Stimulated activated naive B cell treated with anti-CD40 and anti-IgM and Interleukin-4, amounts not matched to agents 10 μg/mL and 1 μg/mL and 100 μg/mL, for 72 hours (primary cell): ENCODE measurements at regions not wholly inside any gene's neighbourhood (a gene's known extent, or its start where the extent isn't known, plus 50 kb on each side); places are given as distances from the start of the nearest gene placed in this dataset.

ENCODE experiments used
- ATAC-seq, 2 donors: fragments of 150-1000 bp; cut with Tn5 transposase; replicated peaks; 2 replicates each; pipeline ENCODE4 v1.10.0; 2021; ENCODE audit warnings: moderate library complexity in 1 of 2
- DNase-seq: peaks from one replicate; pipeline ENCODE4 v3.0.0; 2021
- H3K27ac Mint-ChIP-seq: one replicate; pipeline ENCODE4 v1.8.0; 2022; ENCODE audit warnings: mild to moderate bottlenecking, mixed read lengths
- H3K27me3 Mint-ChIP-seq, 2 donors: one replicate each; pipeline ENCODE4 v1.8.0; 2022; ENCODE audit warnings: mixed read lengths in 2 of 2
- H3K36me3 Mint-ChIP-seq, 2 donors: one replicate each; pipeline ENCODE4 v1.8.0; 2022; ENCODE audit warnings: mixed read lengths in 2 of 2, mild to moderate bottlenecking in 1 of 2
- H3K4me1 Mint-ChIP-seq, 2 donors: one replicate each; pipeline ENCODE4 v1.8.0; 2022; ENCODE audit warnings: mixed read lengths in 2 of 2, mild to moderate bottlenecking in 1 of 2
- H3K4me3 Mint-ChIP-seq, 2 donors: one replicate each; pipeline ENCODE4 v1.8.0; 2022; ENCODE audit warnings: mild to moderate bottlenecking in 2 of 2, mixed read lengths in 2 of 2, moderate library complexity in 1 of 2
- H3K9me3 Mint-ChIP-seq, 2 donors: one replicate each; pipeline ENCODE4 v1.8.0; 2022; ENCODE audit warnings: mixed read lengths in 2 of 2, mild to moderate bottlenecking in 1 of 2

DNA sequence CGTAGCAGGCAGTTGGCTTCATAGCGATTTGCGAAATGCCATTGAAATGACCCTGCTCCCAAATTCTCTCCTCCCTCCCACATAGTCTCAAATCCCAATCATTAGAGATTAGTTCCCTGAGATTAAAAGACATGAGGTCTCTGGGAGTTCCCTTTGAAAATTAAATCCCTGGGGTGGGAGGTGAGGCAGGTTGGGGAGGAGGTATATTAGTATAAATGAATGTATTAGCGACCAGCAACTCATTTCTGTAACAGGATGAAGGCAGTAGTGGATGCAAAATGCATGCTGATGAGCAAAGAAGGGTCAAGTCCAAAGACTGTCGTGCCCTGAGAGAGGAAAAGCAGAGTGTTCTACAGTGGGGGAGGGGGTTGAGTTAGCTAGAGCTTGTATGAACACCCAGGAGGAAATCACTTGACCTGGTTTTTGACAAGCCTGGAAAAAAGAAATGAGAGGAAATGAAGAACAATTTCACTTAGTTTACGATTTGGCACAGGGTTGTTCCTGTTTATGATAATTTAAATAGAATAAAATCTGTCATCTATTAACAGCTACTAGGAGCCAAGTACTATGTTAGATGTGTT, 79.6 kb upstream of the MTPN start:
- Mint-ChIP-seq H3K27ac (no peak overlapping the region), H3K9me3 (no peaks in the 10 kb centered on the region), H3K4me1 (no peaks in the 10 kb centered on the region), H3K36me3 (no peaks in the 10 kb centered on the region), H3K4me3 (no peak overlapping the region), H3K27me3 (peaks cover 0 to under 1% of the 10 kb centered on the region in 2 donors)
- no peak for ATAC-seq
- DNase-seq, result no peak

DNA sequence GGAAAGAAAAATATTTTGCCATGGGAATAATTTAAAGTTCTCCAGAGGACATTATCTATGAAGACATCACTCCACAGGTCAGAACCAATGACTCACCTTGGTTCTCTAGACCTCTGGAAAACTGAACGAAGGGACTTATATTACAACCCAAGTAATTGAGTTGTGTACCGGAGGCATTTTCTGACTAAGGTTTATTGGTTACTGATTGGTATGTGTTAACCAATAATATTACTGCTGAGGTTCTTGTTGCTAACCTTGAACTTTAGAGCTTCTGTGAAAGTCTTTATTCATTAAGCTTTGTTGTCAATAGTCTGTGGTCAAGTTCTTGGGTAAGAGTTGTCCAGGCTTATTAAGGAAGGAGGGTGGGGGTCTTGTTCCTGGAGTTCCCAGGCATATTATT, 78.1 kb upstream of the MTPN start:
- H3K4me3 Mint-ChIP-seq, result no peak overlapping the region
- DNase-seq (no peak), ATAC-seq (no peak)
- no peaks in the 10 kb centered on the region for H3K9me3 Mint-ChIP-seq
- no peaks in the 10 kb centered on the region for H3K27me3 Mint-ChIP-seq
- H3K36me3 Mint-ChIP-seq, result no peaks in the 10 kb centered on the region
- H3K4me1 Mint-ChIP-seq, result no peaks in the 10 kb centered on the region
- no peak overlapping the region for H3K27ac Mint-ChIP-seq

DNA sequence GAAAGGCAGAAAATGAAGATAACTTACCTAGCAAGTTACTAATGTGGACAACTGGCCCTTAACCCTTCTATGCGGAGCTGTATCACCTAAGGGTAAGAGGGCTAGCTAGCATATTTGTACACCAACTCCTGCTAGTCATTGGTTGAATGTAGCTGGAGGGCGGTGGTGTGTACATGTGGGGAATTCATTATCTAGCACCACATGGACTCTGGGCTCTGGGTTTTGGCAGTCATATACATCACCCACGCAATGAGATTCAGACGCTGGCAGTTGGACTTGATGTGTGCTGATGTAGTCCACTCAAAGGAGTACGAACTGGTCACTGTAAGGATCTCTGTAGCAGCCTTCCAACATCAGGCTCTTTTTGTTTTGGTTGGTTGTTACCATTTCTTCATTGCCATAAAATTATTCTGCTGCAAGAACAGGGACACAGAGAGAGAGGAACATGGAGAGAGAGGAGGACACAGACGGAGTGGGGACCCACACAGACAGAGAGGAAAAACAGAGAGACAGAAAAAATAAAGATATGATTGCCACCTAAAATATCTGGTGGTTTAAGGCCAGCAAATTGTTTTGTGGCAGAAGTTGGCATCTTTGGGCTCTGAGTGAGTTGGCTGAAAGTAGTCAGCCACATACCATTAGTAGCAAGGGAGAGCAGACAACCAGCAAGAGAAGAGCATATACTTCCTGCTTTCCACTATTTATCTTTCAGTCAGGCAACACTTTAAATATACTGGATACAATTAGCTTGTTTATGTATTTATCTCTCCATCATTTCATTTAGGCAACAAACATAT, 76.7 kb upstream of the MTPN start:
- Mint-ChIP-seq H3K36me3 (peaks cover 4 to 7% of the 10 kb centered on the region in 2 donors), H3K27me3 (no peaks in the 10 kb centered on the region), H3K4me3 (no peak overlapping the region), H3K9me3 (peaks cover 0 to 2% of the 10 kb centered on the region in 2 donors), H3K4me1 (no peaks in the 10 kb centered on the region), H3K27ac (no peak overlapping the region)
- DNase-seq (no peak), ATAC-seq (no peak)

DNA sequence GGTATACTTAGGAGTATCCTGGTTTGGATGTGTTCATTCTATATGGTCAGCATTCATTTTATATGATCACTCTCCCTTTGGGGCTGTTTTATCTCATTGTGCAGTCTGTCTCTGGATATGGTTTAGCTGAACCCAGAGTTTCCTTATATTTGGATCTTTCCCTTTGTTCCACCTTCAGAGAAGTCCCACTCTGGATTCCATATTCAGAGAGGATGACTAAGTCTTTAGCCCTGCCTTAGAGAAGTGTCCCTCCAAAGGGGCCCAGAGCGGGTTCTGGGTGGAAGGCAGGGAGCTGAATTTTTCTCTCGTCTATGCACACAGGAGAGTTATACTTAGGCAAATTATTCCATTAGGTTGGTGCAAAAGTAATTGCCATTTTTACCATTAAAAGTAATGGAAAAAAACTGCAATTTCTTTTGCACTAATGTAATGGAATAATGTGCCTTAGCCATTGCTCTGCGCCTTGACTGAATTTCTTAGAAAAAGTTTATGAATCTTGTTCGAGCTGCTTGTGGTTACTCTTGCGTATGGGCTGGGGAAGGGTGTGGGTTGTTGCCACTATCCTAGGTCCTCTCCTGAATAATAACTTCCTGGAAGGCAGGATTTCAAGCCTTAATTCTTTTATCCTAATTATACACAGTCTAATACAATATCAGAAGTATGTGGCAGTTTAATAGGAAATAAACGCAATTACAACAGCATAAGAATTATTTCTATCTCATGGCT, 74.2 kb upstream of the MTPN start:
- peaks cover 3 to 4% of the 10 kb centered on the region in 2 donors for H3K9me3 Mint-ChIP-seq

DNA sequence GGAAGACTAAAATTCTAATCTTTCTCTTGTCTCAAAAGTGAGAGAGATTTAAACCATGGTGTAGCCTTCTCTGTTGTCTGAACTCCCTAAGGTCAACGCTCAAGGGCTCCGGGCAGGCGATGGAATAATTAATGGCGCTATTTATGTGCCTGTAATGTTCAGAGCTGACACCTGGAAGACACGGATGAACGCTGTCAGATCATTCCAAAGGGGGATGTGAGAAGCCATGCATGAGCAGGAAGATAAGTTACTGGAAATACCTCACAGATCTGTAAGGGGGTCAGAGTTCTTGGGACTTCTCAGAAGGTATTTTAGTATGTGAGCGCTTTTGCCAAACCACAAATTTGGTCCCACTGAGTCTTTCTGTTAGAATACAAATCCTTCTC, 73.3 kb upstream of the MTPN start:
- no peak overlapping the region for H3K27ac Mint-ChIP-seq

More for the DNA sequence above, 74.2 kb upstream of the MTPN start:
- no peaks in the 10 kb centered on the region for H3K4me1 Mint-ChIP-seq
- no peak overlapping the region for H3K4me3 Mint-ChIP-seq
- ATAC-seq (no peak), DNase-seq (no peak)
- H3K36me3 Mint-ChIP-seq, result peaks cover 9 to 12% of the 10 kb centered on the region in 2 donors
- H3K27me3 Mint-ChIP-seq, result no peaks in the 10 kb centered on the region
- no peak overlapping the region for H3K27ac Mint-ChIP-seq

DNA sequence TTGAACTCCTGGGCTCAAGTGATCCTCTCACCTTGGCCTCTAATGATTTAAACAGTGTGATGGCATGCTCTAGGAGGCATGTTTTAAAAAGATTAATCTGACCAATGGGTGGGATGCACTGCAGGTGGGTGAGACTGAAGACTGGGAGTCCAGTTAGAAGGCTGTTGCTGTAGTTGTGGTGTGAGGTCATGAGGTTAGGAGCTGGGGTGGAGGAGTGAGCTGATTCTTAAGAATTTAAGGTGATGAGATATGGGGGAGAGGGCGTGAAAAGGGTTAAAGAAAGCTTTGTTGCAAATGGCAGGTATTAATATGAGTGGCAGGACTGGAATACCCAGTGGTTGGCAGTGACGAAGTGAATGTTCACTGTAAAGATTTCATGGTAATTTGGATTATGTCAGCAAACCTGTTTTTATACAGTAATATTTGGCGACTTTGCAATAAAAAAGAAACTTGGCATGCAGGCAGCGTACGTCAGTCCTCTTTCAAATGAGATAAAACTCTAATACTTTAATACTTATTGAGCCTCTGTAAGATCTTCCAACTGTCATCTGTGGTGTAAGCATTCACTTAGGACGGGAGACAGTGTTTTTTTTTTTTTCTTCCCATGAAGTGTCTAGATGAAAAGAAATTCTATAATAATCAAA, 72.8 kb upstream of the MTPN start:
- Mint-ChIP-seq H3K9me3 (peaks cover 3 to 11% of the 10 kb centered on the region in 2 donors), H3K4me3 (no peak overlapping the region), H3K27ac (no peak overlapping the region), H3K27me3 (peaks cover 4 to 7% of the 10 kb centered on the region in 2 donors), H3K4me1 (no peaks in the 10 kb centered on the region), H3K36me3 (peaks cover 12 to 13% of the 10 kb centered on the region in 2 donors)
- no peak for ATAC-seq
- no peak for DNase-seq

More for the DNA sequence above, 73.3 kb upstream of the MTPN start:
- no peak overlapping the region for H3K4me3 Mint-ChIP-seq
- DNase-seq (no peak), ATAC-seq (no peak)
- peaks cover 0 to 3% of the 10 kb centered on the region in 2 donors for H3K27me3 Mint-ChIP-seq
- H3K4me1 Mint-ChIP-seq, result no peaks in the 10 kb centered on the region
- peaks cover 11 to 12% of the 10 kb centered on the region in 2 donors for H3K36me3 Mint-ChIP-seq
- peaks cover 3 to 7% of the 10 kb centered on the region in 2 donors for H3K9me3 Mint-ChIP-seq

DNA sequence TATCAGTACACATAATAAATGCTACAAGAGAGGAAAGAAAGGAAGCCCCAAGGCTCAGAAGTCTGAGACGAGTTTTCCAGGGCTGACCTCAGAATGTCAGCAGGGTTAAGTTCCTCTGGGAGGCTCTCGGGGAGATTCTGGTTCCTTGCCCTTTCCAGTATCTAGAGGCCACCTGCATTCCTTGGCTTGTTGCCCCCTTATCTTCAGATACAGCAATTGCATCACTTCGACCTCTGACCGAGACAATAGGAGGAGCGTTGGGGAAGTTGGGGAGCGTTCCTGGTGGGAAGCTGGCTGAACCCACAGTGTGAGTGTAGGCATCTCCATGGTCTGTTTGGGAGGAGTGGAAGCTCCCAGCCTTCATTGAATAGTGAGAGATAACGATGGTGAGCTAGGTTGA, 72.0 kb upstream of the MTPN start:
- Mint-ChIP-seq H3K36me3 (peaks cover 14 to 15% of the 10 kb centered on the region in 2 donors), H3K9me3 (peaks cover 3 to 11% of the 10 kb centered on the region in 2 donors), H3K27ac (no peak overlapping the region), H3K4me3 (no peak overlapping the region), H3K27me3 (peaks cover 4 to 7% of the 10 kb centered on the region in 2 donors), H3K4me1 (no peaks in the 10 kb centered on the region)
- DNase-seq (no peak), ATAC-seq (no peak)

DNA sequence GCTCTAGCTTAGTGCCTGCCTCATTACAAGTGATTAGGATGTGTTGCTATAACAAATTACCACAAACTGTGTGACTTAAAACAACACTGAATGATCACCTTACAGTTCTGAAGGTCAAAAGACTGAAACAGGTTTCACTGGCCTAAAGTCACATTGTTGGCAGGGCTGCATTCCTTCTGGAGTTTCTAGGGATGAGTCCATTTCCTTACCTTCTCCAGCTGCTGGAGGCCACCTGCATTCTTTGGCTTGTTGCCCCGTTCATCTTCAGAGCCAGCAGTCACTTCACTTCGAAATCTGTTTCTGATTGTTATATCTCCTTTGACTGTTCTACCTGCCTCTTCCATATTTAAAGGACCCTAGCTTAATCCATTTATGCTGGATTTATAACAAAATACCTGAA, 69.4 kb upstream of the MTPN start:
- DNase-seq, result no peak
- no peak overlapping the region for H3K4me3 Mint-ChIP-seq
- ATAC-seq, result no peak
- H3K4me1 Mint-ChIP-seq, result no peaks in the 10 kb centered on the region
- H3K27ac Mint-ChIP-seq, result no peak overlapping the region
- peaks cover 4 to 7% of the 10 kb centered on the region in 2 donors for H3K27me3 Mint-ChIP-seq
- peaks cover 14 to 16% of the 10 kb centered on the region in 2 donors for H3K36me3 Mint-ChIP-seq
- peaks cover 3 to 12% of the 10 kb centered on the region in 2 donors for H3K9me3 Mint-ChIP-seq

DNA sequence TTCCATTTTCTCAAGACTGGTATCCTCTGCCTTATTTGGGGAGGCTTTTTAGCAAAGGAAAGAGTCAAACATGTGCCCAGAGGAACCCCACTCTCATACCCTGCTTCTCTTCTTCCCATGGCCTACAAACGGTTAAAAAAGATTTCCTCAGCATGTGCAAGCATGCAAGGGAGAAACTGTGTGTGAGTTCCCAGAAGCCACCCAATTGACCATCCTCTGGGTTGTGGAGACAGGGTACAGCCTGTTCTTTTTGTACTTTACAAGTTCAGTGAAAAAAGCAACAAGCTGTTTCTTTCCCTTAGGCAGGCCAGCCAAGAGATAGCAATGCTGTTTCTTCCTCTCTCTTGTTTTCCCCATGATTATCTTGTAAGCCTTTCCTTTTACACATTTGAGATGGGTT, 68.8 kb upstream of the MTPN start:
- DNase-seq (no peak), ATAC-seq (no peak)
- Mint-ChIP-seq H3K27me3 (peaks cover 4 to 7% of the 10 kb centered on the region in 2 donors), H3K27ac (no peak overlapping the region), H3K9me3 (peaks cover 3 to 12% of the 10 kb centered on the region in 2 donors), H3K4me1 (no peaks in the 10 kb centered on the region), H3K4me3 (no peak overlapping the region), H3K36me3 (peaks cover 14 to 16% of the 10 kb centered on the region in 2 donors)

DNA sequence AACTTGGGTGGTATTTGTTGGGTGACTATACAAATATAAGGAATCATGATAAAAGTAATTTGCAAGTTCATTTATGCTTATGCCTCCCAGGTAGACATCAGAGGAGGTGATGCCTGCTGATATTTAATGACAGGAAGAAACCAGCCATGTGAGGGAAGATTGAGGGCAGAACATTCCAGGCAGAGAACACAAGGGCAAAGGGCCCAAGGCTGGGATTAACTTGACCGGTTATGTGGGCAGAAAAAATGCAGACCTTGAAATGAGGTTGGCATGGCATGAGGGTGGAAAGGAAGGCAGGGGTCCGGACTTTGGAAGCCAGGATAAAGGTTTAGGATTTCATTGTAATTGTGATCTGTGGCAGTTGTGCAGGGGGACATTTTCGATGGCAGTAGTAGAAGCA, 68.0 kb upstream of the MTPN start:
- peaks cover 4 to 7% of the 10 kb centered on the region in 2 donors for H3K27me3 Mint-ChIP-seq
- H3K4me3 Mint-ChIP-seq, result no peak overlapping the region
- no peak overlapping the region for H3K27ac Mint-ChIP-seq
- H3K9me3 Mint-ChIP-seq, result peaks cover 3 to 12% of the 10 kb centered on the region in 2 donors
- H3K4me1 Mint-ChIP-seq, result no peaks in the 10 kb centered on the region
- DNase-seq (no peak), ATAC-seq (no peak)
- H3K36me3 Mint-ChIP-seq, result peaks cover 14 to 16% of the 10 kb centered on the region in 2 donors

DNA sequence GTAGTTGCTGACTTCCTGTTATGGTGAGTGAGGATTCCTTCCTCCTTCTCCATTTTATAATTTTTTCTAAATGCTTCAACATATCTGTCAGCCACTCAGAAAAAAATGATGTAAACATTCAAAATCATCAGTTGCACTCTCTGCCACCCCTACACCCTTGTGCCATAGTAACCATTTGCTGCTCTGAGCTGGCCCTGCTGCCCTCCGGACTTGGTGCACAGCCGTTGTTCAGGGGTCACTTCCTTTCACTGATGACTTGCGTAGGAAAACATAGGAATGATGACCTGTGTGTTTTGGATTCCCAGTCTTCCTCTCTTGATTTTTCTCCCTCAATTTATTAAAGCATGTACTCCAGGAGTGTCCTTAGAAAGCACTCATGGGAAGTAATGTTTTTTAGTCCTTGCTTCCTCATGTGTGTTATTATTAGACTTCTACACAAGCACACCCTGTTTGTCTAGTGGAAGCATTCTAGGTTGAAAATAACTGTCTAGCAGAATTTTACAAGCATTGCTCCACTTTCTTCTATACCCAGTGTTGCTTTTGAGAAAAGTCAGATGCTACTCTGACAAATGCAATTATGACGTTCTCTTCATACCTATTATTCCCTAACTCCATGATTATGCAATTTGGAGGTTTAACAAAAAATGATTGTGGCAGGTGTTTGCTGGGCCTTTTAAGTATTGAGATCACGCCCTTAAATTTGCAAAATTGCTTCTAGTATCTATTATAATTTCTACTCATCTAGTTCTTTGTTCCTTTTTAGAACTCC, 62.6 kb upstream of the MTPN start:
- no peak for ATAC-seq
- H3K27ac Mint-ChIP-seq, result no peak overlapping the region

DNA sequence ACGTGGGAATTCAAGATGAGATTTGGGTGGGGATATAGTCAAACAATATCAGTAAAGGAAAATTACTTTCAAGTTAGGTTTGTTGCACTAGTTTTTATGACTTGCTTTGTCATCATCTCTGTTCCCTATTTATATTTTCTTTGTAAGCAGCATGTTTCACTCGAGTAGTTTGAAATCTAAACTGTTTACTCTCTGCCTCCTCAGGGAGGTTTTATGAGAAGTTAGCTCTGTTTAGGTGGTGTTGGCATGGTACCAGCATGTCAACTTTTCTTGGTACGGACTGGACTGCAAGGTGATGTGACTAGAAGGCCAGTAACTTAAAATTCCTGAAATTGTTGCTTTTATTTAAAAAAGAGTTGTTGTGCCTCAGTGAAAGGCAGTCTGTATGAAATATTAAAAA, 59.2 kb upstream of the MTPN start:
- peaks cover 2 to 3% of the 10 kb centered on the region in 2 donors for H3K36me3 Mint-ChIP-seq
- DNase-seq, result no peak

More for the DNA sequence above, 62.6 kb upstream of the MTPN start:
- Mint-ChIP-seq H3K4me3 (no peak overlapping the region), H3K27me3 (no peaks in the 10 kb centered on the region), H3K4me1 (peaks cover 0 to 3% of the 10 kb centered on the region in 2 donors), H3K9me3 (peaks cover 0 to 2% of the 10 kb centered on the region in 2 donors), H3K36me3 (peaks cover 3 to 6% of the 10 kb centered on the region in 2 donors)
- no peak for DNase-seq

DNA sequence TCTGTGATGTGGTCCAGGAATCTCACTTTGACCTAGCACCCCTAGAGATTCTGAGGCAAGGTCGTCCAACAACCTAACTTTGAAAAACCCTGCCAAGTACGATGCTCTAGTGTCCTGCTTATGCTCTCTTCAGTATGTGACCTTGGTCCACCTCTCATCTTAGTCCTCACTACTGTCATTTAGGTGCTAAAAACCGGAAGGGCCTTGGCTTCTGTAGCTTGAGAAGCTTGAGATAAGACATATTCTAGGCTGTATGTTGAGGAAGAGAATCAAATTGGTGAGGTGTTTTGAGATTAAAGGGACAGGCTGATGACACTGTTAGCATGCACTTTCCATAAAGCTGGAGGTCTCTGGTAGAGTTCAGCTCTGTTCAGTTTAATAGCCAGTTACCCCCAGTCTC, 57.0 kb upstream of the MTPN start:
- no peaks in the 10 kb centered on the region for H3K4me1 Mint-ChIP-seq
- H3K27me3 Mint-ChIP-seq, result no peaks in the 10 kb centered on the region
- ATAC-seq (no peak), DNase-seq (no peak)
- H3K36me3 Mint-ChIP-seq, result peaks cover 2 to 3% of the 10 kb centered on the region in 2 donors
- H3K4me3 Mint-ChIP-seq, result no peak overlapping the region
- H3K27ac Mint-ChIP-seq, result no peak overlapping the region
- no peaks in the 10 kb centered on the region for H3K9me3 Mint-ChIP-seq

More for the DNA sequence above, 59.2 kb upstream of the MTPN start:
- H3K4me3 Mint-ChIP-seq, result no peak overlapping the region
- H3K27ac Mint-ChIP-seq, result no peak overlapping the region
- peaks cover 0 to 3% of the 10 kb centered on the region in 2 donors for H3K4me1 Mint-ChIP-seq
- no peaks in the 10 kb centered on the region for H3K27me3 Mint-ChIP-seq
- H3K9me3 Mint-ChIP-seq, result no peaks in the 10 kb centered on the region
- no peak for ATAC-seq
